ENCODE measurements at regions not wholly inside any gene's neighbourhood (a gene's known extent, or its start where the extent isn't known, plus 50 kb on each side); places are given as distances from the start of the nearest gene placed in this dataset.

DNA sequence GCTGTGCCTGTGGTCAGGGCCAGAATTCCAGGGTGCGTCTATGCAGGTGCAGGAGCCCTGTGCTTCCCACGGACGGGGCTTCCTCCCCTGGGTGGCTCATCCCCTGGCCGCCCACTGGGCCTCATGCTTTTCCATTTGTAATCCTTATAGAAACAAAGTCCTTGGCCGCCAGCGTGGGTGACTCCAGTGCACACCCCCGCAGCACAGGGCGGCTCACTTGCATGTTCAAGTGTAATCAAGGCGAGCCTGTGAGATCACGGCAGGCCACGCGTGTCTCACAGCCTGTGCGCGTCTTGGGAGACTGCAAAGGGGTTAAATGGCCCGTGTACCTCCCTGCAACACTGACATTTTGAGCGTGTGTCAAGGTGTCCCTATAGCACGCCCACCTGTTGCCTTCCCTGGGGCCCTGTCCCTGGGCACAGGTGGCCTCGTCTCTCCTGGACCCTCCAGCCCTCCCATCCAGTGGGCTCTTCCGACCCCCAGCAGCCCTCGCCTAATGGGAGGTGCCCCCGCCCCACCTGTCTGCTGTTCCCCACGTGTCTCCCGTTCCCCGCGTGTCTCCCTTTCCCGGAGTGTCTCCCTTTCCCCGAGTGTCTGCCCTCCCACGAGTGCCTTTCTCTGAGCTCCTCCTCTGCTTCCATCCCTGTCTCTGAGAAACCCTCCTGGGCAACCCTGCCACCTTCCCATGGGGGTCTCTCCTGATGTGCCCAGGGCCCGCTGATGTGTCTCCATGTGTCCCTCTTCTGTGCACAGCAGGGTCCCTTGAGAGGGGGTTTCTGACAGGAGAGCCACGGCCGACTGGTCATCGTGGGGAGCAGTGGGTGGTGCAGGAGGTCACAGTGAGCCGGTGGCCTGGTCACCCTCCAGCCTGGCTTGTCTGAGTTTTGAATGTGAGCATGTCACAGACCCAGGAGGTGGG lies 1215.3 kb downstream of the BRD1 start:
- DNase-seq (ENCODE audit: low read depth), result no peak

DNA sequence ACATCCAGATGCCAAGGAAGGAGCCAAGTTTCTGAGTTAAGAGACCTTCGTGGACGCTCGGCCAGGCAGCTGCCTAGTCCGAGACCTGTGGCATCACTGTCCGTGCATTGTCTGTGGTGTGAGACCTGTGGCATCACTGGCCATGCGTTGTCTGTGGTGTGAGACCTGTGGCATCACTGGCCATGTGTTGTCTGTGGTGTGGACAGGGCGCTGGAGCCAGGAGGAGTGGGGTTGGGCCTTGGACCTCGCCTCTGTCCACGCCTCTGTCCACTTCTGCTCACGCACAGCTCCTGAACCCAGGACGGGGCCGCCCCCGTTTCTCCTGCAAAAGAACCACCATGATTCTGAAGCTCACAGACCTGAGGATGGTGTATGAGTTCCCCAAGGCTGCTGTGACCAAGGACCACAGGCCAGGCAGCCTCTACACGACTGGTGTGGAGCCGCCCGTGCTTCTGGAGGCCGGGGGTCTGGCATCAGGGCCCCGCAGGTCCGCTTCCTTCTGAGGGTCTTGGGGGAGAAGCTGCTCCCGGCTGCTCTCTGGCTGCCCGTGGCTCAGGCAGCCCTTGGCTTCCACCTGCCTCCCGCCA lies 1218.3 kb downstream of the BRD1 start:
- DNase-seq (ENCODE audit: low read depth), result no peak

DNA sequence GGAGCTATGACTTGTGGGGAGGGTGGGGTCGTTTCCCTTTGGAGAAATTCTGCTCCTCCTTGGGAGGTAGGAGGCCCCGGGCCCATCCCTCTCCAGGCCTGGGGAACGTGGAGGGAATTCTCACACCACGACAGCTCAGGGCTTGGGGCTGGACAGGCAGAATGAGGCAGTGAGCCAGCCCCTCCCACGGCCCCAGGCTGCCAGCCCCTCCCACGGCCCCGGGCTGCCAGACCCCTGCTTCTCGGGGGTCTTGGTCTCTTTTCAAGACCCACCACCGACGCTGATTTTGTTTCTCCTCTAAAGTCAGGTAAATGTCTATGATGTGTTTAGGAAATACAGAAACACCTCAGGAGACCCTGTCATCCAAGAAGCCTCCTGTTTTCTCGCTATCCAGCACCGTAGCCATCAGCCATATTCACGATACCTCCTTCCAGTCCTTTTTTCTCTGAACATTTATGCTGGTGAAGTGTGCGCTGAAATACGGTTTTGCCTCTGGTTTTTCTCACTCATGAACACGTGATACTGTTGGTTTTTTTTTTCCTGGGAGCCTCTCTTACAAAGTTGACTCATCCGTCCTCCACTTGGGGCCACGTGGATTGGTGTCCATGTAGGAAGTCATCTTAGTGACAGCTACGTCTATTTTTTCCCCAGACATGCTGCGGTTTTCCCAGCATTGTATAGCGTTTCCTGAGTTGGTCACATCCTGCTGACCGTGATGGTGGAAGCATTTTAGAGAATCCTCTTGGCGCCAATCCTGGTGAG lies 1219.6 kb downstream of the BRD1 start:
- no peak for DNase-seq (ENCODE audit: low read depth)

- DNase-seq (ENCODE audit: low read depth), result no peak
These were observed 1220.9 kb downstream of the BRD1 start for GRCh38 chr22:48606684-48607307.

- DNase-seq (ENCODE audit: low read depth), result no peak
These were observed 1221.7 kb downstream of the BRD1 start for GRCh38 chr22:48605856-48606481.

GRCh38 chr22:48605125-48605524 lies 1222.5 kb downstream of the BRD1 start:
- no peak for DNase-seq (ENCODE audit: low read depth)

GRCh38 chr22:48603621-48604320 lies 1223.9 kb downstream of the BRD1 start:
- DNase-seq (ENCODE audit: low read depth), result no peak

- no peak for DNase-seq (ENCODE audit: low read depth)
These were observed 1224.7 kb downstream of the BRD1 start for GRCh38 chr22:48602805-48603518.

- no peak for DNase-seq (ENCODE audit: low read depth)
These were observed 1227.0 kb downstream of the BRD1 start for GRCh38 chr22:48600681-48601080.

DNA sequence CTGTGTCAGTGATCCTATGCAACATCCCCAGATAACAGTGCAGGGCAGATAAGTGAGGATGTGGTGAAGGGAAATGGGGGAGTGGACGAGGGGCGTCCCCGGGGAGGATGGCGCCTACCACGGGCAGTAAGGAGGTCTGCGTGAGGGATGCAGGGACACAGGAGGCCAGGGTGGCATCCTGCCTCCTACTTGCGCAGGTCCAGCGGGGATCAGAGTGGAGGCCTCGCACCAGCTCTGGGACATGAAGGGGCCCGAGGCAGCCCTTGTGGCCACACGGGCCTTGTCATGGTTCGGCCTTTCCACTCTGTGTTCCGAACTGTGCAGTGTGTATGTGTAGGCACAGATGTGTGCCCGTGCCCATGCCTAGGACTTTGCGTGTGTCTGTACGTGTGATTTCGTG lies 1227.5 kb downstream of the BRD1 start:
- no peak for DNase-seq (ENCODE audit: low read depth)

GRCh38 chr22:48599346-48599745 lies 1228.3 kb downstream of the BRD1 start:
- DNase-seq (ENCODE audit: low read depth), result no peak

DNA sequence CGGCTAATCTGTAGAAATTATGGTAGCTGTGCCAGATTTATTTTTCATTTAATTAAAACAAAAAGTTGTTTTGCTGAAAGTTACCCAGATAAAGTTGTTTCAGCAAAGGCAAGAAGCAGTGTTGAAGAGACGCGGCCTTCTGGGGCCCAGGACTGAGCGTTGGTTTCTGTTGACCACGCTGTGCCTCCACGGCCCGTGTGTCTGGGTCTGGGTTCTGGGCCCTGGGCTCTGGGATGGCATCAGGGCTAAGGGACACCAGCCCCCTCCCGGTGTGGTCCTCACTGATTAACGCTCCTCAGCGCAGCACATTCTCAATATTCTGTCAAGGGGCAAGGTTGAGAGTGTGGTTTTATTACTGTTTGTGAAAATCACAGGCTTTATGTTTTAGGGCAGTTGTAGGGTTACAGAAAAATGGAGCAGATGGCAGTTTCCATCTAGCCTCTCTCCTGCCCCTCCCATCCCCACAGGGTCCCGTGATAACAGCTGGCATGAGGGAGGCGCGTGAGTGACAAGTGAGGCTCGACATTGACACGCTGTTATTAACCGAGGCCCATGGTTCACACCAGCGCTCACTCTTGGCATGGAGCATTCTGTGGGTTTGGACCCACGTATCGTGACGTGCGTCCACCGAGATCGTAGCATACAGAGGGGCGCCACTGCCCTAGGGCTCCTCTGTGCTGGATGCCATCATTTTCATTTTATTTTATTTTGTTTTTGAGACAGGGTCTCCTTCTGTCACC lies 1231.4 kb downstream of the BRD1 start:
- DNase-seq (ENCODE audit: low read depth), result no peak

- DNase-seq (ENCODE audit: low read depth), result no peak
These were observed 1232.2 kb downstream of the BRD1 start for GRCh38 chr22:48595511-48595905.

DNA sequence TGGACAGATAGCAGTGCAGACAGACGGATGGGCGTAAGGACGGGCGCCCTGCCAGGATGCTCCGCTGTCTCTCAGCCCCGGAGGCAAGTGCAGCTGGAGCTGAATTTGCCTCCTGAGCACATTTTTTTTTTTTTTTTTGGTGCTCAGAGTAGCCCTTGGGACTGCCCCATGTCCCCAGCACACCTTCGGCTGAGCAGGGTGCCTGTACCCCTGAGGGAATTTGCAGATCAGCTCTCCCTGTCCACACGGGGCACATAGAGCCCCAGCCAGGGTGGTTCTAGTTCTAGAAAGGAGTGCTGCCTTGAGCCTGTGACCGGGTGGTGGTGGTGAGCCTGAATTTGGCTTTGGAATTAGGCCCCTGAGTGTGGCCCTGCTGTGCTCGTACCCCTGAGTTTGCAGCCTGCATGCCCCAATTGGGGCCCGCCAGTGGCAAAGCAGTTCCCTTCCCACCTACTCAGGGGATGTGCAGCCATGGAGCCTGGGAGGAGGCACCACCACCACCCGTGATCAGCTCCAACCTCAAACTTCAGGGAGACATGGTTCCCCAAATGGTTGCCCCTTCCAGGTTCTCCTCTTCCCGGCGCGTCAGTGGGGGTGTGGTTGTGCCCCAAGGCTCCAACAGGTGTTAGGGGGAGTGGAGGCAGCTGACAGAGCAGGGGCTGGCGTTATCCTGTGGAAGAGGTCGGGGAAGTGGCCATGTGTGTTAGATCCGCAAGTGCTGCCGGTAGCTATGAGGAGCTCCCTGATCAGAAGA lies 1232.7 kb downstream of the BRD1 start:
- no peak for DNase-seq (ENCODE audit: low read depth)

GRCh38 chr22:48594016-48594756 lies 1233.5 kb downstream of the BRD1 start:
- no peak for DNase-seq (ENCODE audit: low read depth)

GRCh38 chr22:48593551-48593950 lies 1234.1 kb downstream of the BRD1 start:
- no peak for DNase-seq (ENCODE audit: low read depth)

DNA sequence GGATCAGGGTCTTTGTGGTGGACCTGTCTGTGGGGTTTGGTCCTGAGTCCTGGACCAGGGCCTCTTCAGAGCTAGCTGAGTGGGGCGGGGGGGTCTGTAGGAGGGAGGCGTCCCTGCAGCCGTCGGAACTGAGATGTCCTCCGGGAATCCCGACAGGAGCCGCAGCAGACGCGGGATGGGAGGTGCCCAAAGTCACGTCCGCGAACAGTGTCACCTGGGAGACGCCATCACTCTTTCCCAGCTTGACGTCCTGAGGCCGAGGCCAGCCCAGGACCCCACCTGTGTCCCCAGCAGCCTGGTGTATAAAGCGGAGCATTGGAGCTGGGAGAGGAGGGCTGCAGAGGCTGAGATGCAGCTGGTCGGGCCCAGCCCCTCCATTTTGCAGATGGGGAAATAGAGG lies 1234.7 kb downstream of the BRD1 start:
- no peak for DNase-seq (ENCODE audit: low read depth)

GRCh38 chr22:48592488-48592887 lies 1235.2 kb downstream of the BRD1 start:
- no peak for DNase-seq (ENCODE audit: low read depth)

- DNase-seq (ENCODE audit: low read depth), result no peak
These were observed 1235.7 kb downstream of the BRD1 start for GRCh38 chr22:48592066-48592345.

Measured in stimulated activated CD8-positive, alpha-beta memory T cell treated with anti-CD3 and anti-CD28 coated beads, Interleukin-12 subunit alpha, Interleukin-12 subunit beta, amount 100 ng/mL, for 4 hours (primary cell).